Femur (tissue), 1 donor: ENCODE measurements at regions not wholly inside any gene's neighbourhood (a gene's known extent, or its start where the extent isn't known, plus 50 kb on each side); places are given as distances from the start of the nearest gene placed in this dataset.

ENCODE experiments used
- DNase-seq: peaks from one replicate; pipeline ENCODE4 v3.0.0-alpha.2; 2017

DNA sequence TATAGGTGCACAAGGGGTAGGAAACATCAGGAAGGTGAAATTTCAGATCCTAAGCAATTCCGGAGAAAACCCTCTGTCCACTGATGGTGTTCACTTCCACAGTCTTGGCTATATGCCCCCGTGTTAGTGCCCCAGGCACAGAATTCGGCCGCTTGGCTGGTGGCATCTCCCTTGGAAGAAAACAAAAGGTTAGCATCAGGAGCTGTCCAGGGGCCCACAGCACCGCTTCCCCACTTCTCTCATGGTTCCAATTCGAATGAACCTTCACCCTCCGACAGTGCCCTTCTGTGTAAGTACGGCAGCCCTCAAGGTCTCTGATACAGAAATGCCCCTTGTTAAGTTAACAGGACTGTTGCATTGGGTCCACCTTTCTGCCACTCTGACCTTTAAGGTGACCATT is 409.0 kb downstream of the GADD45G start:
- no peak for DNase-seq

DNA sequence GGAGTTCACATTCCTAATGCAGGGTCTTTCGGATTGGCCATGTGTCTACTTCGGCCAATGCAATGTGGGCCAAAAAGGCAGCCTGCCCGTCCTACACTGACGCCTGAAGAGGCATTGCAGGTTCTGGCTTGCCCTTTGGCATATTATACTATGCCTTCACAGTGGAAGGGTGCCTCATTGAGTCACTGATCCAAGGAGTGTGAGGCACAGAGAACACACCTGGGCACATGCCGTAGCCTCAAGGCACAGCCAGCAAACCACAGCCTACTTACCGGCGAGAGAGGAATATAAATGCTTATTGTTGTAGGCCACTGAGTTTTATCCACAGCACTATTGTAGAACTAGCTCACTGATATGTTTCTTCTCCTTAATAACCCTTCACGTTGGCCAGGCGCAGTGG is 409.6 kb downstream of the GADD45G start:
- no peak for DNase-seq

DNA sequence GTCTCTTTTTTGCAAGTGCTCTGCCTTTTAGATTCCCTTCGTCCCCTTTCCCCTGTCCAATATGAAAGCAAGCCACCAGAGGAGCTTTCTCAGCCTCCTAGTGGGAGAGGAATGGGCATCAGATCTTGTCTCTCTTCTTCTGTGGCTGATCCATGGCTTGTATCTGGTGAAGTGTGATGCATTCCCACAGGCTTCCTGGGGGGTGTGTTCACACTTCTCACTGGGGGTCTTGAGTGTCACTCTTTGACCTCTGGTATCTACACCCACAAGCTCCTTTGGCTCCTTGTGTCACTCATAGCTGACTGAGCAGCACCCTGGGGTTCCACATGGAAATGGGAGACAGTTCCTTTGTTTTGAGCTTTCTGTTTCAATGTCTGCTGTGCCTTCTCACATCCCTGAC is 411.5 kb downstream of the GADD45G start:
- DNase-seq, result no peak

DNA sequence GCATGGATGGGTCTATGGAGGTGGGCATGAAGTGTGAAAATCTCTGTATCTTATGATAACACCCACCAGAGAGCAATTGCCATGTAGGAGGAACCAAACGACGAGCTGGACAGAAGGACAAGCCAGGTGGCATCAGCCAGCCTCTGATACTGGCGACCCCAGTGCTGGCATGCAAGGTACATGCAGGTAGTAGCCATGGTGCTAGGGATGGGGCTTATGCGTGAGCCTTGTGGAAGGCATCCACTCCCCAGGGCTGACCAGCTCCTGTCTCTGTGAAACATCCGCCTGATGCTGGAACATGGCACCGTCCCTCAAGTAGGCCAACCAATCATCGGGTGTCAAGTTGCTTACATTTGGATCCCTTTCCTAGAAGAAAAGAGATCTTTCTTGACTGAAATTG is 412.9 kb downstream of the GADD45G start:
- no peak for DNase-seq

DNA sequence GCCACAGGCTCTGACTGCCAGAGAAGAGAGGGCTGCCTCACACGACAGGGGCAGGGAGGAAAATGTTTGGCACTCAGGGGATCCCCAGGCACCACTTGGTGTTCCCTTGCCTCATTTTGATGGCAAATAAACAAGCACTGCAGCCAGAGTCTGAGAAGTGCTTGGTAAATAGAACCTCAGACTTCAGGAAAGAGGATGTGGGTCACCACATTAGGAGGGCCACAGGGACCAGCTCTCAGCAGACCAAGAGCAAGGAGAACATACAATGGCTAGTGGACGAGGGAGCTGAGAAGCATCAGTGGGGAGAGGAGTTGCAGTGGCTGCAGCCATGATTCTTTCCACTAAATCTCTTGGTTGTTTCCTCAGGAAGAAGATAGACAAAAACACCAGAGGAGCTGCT is 413.9 kb downstream of the GADD45G start:
- no peak for DNase-seq

DNA sequence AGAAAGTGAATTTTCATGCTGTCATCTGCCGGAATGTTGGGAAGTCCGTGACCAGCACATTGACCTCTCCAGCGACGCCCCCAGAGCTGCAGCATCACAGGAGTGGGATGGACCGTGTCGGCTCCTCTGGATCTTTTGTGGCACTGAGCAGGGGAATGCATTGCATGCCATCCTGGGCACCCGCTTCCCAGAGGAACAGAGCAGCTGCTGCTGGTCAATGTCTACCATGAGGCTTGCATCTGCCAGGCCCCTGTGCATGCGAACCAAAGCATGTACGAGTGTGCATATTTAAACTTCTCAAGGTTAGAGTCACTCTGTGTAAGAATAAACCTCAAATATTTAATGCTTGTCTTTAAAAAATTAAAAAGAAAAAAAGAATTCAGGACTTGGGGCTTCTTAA is 414.8 kb downstream of the GADD45G start:
- no peak for DNase-seq

DNA sequence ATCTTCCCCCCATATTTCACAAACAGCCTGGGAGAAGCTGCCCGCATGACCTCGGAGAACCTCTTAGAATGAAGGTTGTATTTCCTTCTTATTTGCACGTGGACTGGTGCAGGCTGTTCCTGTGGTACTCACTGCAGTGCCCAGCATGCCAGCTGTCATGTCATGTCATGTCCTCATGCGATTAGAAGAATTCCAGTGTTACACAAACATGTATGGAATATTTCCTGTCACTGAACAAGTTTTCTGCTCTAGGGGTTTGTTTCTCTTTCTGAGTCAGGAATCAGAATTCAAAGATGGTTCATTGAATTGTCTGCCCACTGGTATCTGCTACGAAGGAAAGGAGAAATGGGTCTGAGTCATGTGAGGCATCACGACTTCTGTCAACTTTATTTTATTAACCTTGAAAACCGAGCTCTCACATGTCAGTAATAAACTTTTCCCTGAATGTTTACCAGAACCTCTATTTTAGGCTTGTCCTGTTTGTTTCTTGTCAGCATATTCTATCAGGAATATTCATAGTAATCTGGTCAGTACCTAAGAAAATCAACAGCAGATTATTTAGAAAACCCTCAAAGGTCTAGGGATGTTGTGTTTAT is 415.6 kb downstream of the GADD45G start:
- DNase-seq, result no peak

DNA sequence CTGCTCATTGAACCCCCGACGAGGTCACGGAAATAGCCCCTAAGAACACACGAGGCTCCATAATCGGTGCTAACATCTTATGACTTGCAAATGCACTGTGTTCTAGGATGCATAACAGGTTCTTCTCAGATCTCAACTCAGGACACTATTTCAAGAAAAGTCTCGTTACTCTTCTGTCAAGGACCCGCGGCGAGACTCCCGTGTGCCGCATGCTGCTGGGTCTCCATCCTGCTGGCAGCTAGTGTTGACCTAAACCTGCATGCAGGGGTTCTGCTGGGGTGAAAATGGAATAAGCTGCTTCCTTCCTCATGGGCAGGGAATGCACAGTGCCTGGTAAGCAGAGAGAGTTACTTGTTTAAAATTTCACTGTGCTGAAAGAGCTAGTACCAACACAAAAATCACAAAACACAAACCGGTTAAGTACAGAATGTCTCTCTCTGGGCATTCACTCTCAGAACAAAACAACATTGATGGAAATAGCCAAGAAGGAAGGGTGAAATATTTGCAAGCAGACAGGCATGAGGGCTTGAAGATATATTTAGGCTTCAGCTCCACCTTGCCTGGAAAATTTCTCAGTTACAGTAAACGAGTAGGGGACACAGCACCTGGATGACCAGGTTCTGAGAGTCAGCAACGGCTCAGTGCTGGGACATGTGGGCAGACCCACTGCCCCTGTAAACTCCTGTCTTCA is 416.5 kb downstream of the GADD45G start:
- no peak for DNase-seq

DNA sequence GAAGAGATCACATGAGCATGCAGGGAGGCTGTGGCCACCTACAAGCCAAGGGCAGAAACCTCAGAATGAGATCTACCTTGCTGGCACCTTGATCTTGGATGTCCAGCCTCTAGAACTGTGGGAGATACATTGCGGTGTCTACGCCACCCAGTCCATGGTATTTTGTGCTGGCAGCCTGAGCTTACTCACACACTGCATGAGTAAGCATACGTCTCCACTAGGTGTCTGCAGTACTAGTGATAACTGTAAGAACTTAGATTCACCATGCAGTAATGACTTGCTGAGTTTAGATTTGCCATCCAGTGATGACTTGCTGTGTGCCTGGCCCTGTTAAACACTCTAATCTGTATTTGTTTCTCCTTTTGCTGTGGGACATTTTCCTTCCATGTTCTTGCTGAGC is 417.7 kb downstream of the GADD45G start:
- no peak for DNase-seq

DNA sequence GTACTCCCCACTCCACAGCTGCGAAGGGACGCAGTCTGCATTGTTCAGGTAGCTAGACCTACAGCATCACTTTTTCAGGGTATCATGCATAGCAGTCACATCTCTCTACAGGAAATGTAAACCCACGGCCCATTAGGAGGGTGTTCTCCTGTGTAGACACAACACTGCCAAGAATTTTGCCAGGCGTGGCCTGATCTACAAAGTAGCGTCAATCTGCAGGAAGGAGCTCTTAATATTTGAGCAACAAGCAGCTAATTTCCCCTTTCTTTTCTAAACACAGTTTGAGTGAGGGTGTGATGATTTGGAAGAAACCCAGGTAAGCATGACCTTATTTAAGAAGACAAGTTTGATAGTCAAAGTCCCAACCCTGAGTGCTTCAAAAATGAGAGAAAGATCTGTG is 419.0 kb downstream of the GADD45G start:
- DNase-seq, result no peak

DNA sequence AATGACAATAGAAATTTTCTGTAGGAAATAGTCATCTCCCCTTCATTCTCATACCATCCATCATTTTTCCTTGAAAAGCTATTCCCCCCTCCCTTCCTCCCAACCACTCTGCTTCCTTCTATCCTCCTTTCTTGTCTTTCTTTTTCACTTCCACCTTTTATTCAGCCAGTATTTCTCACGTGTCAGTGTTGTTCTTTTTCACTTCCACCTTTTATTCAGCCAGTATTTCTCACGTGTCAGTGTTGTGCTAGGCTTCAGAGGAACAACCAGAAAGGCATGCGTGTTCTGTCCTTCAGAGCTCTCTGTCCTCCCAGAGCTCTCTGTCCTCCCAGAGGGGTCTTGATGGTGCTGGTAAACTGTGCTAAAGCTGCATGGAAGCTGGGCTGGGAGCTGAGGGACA is 419.6 kb downstream of the GADD45G start:
- no peak for DNase-seq

DNA sequence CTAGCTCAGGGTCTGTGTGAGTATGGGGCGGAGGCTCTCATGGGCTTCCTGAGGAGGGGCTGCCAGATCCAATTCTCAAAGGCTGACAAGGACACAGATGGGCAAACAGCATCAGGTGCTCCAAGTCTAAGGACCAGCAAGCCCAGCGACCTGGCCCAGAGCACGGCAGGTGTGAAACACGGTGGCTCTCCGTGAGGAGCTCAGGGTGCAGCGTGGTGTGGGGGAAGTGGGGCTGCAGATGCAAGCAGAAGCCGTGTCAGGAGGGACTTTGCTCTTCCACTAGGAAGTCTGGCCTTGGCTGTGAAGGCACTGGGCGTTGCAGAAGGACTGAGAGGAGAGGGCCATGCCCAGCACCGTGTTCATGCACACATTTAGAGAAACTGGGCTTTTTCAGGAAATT is 420.0 kb downstream of the GADD45G start:
- no peak for DNase-seq

DNA sequence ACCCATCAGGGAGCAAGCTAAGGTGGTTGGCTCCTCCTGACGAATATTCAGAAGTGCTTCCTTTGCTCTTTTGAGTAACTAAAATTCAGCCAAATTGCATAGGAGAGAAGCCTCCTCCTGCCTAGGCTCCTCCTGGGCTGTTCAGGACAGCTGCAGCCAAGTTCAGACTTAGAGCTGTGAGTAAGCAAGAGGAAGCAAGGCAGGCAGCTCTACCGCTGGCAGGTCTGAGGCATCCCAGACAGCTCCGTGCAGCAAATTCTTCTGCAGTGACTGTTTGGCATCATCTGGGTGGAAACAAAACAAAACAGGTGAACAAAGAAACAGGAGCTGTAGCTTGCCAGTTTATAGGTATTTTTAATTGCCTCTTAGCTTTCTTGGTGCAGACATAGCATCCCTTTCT is 421.0 kb downstream of the GADD45G start:
- DNase-seq, result no peak

DNA sequence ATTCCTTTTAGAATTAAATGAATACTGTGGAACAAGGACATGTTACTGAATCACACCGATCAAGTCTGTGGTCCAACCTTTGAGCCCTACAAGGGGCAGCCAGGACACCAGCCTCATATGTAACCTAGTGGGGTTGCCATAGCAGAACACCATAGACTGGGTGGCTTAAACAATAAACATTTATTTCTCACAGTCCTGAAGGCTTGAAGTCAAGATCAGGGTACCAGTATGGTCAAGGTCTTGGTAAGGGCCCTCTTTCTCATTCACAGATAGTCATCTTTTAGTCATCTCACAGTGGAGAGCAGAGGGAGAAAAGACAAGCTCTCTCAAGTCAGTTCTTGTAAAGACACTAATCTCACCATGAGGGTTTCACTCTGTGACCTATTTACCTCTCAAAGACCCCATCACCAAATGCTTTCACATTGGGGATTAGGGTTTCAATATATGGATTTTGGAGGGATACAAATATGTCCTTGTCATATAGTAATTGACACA is 422.5 kb downstream of the GADD45G start:
- DNase-seq, result no peak

DNA sequence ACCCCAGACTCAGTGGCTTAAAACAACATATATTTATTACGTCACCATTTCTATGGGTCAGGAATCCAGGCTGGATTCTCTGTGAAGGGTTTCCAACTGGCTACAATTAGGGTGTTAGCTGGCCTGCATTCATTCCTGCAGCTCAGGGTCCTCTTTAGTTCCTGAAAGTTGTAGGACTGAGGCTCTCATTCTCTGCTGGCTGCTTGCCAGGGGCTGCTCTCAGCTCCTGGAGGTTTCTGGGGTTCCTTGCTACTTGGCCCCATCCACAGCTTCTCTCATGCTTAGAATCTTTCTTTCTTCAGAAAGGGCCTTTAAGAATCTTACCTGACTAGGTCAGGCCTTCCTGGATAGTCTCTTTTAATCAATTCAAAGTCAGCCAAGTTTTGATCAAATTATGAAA is 424.6 kb downstream of the GADD45G start:
- no peak for DNase-seq

DNA sequence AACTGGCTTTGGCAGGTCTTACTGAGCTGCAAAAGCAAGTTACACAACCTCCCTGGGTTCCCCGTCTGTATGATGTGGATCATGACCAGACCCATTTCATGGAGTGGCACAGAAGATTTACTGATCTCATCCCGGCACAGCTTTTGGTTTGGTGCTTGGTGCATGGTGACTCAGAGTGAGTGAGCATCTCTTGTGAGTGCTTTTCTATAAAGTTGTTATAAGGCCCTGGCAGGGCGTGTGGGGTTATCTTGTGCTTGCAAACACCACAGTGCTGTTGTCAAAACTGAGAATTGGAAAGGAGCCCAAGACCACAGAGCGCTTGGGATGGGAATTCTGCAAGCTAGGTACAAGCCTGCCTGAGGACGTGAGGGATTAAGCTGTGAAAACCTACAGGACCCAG is 425.2 kb downstream of the GADD45G start:
- no peak for DNase-seq

DNA sequence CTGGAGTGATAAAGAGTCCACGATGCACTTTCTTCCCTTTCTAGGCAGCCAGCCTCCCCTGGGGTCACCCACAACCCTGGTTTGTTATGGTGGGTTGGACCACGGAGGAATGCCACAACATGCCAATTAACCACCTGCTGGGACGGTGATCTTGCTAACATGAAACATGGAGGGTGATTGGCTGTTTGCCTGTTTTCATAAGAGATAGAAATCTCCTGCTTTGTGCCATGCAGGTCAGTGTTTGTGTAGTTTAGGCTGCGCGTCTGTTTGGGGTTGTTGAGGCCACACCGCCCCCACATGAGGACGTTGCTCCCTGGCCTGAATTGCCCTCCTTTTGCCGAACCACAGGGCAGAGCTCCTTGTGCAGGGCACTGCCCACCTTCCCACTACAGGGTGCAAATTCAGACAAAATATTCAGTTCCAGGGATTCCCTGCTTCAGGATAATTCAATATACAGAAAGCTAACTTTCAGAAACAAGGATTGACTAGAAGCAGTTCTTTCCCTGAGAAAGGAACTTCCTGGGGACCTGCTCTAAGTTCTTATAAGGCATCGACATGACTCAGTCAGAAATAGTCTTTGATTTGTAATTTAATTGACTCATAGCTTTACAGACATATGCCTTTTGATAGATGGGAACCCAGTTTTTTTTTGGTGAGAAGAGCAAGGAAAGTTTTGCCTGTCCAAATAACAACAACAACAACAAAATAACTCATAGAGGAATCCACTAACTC is 427.6 kb downstream of the GADD45G start:
- DNase-seq, result no peak

DNA sequence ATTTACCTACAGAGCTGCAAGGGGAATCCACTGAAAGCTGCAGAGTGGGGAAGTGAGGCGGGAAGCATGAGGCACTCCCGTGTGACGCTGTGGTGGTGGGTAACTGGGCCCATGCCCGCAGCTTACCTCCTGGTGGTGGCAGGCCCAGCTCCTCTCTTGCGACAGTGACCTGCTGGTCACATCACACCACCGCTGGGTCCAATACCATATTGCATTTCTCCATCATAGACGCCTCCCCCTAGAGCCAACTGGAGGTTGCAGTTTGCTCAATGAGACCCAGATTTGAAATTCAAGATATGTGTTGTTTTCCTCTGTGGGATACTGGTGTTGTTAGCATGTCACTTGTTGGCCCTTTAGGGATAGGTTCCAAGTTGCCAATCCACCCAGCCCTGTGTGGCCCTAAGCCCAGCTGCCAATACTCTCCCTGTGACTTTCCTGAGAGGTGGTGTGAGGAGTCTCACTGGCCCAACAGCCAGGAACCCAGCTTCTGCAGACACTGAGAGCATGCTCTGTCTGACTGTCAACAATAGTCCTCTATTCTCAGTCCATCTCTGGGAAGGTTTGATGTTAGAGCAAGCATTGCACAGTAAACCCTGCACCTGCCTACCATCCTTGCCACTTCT is 428.3 kb downstream of the GADD45G start:
- DNase-seq, result no peak

DNA sequence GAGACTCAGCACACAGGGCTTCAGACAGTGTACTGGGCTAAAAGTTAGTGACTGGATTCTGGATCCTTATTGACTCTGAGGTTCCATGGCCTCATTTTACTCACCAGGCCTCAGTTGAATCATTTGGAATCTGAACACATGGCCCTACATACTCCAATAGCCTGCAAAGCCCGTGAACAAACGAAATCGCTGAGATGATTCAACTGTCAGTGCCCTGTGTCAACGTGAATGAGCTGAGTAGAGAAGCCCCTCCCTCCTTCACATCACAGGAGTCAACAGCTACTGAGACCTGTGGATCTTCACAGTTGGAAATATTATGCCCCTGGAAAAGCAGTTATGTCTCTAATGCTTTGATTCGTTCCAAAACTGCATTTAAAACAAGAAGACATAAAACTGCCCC is 429.3 kb downstream of the GADD45G start:
- DNase-seq, result no peak

DNA sequence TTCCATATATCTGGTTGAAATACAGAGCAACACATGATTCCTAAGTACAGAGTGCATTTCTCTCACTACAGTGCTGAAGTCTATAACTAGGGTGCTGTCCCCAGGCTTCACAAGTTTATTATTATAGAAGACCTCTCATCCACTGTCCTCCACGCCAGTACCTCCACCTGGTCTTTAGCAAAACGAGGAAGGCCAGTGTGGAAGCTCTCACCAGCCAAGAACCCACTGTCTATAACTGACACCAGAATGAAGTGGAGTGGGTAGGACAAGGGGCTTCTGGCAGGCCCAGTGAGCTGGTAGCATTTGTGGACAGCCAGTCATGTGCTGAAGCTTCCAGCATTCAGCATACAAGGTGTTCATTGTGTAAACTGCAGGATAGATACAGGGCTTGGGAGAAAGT is 430.7 kb downstream of the GADD45G start:
- no peak for DNase-seq

DNA sequence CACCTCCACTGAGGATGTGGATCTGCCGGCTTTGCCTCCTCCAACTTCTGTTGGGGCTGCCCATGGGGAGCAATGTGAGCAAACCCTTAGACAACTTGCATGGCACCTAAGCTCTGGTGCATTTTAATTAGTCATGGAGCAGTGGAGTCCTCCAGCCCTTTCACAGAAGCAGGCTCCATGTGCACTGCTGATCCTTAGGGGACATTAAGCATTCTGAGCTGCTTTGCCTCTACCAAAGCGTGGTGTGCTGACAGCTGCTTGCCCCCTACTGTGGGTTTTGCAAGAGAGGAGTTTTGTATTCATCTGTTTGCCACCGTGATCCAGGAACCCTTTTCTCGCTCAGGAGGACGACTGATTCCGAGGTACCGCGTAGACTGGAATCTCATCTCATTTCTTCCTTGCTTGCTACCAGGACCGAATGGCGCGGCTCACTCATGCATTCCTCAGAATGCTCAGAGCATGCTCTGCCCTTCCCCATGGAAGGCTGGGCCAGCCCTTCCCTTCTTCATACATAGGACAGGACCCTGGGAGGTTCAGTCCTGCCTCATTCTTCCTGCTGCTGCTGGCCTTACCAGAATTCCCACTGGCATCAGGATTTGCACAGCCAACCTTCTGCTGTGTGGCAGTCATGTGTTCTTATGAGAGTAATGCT is 432.5 kb downstream of the GADD45G start:
- no peak for DNase-seq

DNA sequence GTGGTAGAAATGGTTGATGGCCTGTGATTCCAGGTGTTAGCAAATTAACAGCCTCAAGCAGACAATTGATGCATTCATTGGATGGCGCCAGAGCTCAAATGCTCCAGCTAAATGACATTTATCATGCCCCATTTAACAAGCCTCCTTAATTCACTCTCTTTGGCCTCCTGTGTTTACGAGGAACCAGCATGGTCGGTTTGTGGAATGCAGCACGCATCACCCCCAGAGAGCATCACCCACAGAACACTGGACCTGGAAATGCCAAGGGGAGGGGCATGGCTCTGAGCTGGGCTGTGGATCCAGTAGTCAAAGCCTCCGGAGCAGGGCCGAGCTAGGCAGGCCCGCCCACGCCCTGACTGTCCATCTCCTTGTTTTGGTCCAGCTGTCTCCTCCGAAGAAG is 434.0 kb downstream of the GADD45G start:
- DNase-seq, result no peak

DNA sequence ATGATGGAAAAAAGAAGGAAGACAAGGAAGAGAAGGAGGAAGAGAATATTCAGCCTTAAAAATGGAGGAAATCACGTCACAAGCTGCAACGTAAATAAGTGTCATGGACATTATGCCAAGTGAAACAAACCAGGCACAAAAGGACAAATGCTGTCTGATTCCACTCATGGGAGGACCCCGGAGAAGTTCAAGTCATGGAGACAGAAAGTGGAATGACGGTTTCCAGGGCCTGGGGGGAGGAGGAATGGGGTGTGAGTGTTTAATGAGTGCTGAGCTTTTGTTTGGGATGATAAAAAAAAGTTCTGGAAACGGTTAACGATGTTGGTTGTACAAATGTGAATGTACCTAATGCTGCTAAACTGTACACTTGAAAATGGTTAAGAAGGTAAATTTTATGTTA is 439.5 kb downstream of the GADD45G start:
- no peak for DNase-seq
